GM18951 (cell line): ENCODE measurements at regions not wholly inside any gene's neighbourhood (a gene's known extent, or its start where the extent isn't known, plus 50 kb on each side); places are given as distances from the start of the nearest gene placed in this dataset.

Source experiments
- POLR2A ChIP-seq: IDR thresholded peaks from 4 replicates; pipeline ENCODE4 v1.6.1; 2011; ENCODE audit warnings: mild to moderate bottlenecking; ENCODE audit not compliant: insufficient read length, insufficient read depth; ENCODE audit errors: extremely low read depth
- in situ Hi-C: fragments of 300-500 bp; cut with MboI; formaldehyde crosslinking; loops from one replicate; pipeline ENCODE4 v1.12.0; 2022; ENCODE audit warnings: low sequenced_read_pairs, mixed read lengths, inconsistent platforms; ENCODE audit not compliant: unreplicated experiment

- in situ Hi-C loops, result no loop called here
- no peak for TF ChIP-seq POLR2A
Measured at GRCh38 chr4:10200869-10201268, 84.3 kb upstream of the WDR1 start.

DNA sequence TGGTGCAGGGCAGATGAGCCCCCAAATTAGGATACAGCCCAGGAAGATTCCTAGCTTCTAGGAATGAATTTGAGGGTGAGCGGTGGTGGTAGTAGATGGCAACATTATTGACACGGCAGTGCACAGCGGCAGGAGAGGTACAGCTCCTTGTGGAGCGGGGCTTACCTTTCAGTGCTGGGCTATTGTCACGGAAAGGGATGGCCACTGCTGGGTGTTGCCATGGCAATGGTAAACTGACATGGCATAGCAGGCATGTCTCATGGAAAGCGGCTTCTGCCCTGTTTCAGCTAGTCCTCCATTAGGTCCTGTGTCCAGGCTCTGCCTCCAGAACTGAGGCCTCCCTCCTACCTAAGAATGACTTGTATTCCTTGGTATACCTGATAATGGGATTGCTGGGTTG lies 81.8 kb upstream of the WDR1 start:
- in situ Hi-C loops, result loop anchor here (10.0 kb wide), 1 partner anchor 46 kb away; no protein-coding TSS in a partner anchor
- TF ChIP-seq POLR2A, result no peak

GRCh38 chr4:10197952-10198351 lies 81.4 kb upstream of the WDR1 start:
- in situ Hi-C loops, result loop anchor here (10.0 kb wide), 1 partner anchor 47 kb away; no protein-coding TSS in a partner anchor

GRCh38 chr4:10196191-10196590 lies 79.6 kb upstream of the WDR1 start:
- in situ Hi-C loops, result loop anchor here (10.0 kb wide), 1 partner anchor 49 kb away; no protein-coding TSS in a partner anchor

More at GRCh38 chr4:10197952-10198351, 81.4 kb upstream of the WDR1 start:
- no peak for TF ChIP-seq POLR2A

GRCh38 chr4:10192331-10192730 lies 75.7 kb upstream of the WDR1 start:
- in situ Hi-C loops, result loop anchor here (10.0 kb wide), 1 partner anchor 52 kb away; no protein-coding TSS in a partner anchor
- TF ChIP-seq POLR2A, result no peak

More at GRCh38 chr4:10196191-10196590, 79.6 kb upstream of the WDR1 start:
- no peak for TF ChIP-seq POLR2A

DNA sequence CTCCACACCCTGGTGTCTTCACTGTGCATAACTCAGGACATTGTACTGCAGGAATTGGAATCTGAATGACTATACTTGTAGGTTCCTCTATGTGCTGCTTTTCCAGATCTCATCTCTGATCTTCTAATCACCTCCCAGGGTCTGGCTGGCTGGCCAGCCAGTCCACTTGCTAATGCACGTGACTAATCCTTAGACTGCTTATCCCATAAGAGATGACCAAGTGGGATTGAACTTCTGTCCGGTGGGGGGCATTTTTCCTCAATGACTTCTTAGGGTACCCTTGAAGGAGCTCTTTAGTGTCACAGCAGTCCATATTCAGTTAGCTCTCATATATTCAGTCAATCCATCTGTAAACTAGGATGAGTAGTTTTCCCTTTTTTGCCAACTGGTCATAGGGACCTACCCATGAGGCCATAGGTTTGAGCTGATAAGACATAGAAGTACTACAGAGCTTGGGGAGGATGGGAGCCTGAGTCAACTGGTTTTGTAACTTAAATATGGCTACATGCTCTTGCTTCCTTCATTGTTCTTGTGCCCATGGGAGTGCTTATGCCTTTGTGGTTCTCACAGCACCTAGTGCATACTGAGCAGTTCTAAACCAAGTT lies 71.9 kb upstream of the WDR1 start:
- in situ Hi-C loops, result no loop called here
- no peak for TF ChIP-seq POLR2A

GRCh38 chr4:10186228-10187214 lies 69.9 kb upstream of the WDR1 start:
- in situ Hi-C loops, result no loop called here
- no peak for TF ChIP-seq POLR2A

GRCh38 chr4:10185518-10186227 lies 69.1 kb upstream of the WDR1 start:
- TF ChIP-seq POLR2A, result no peak
- in situ Hi-C loops, result no loop called here

GRCh38 chr4:10184501-10184938 lies 67.9 kb upstream of the WDR1 start:
- in situ Hi-C loops, result no loop called here
- TF ChIP-seq POLR2A, result no peak

DNA sequence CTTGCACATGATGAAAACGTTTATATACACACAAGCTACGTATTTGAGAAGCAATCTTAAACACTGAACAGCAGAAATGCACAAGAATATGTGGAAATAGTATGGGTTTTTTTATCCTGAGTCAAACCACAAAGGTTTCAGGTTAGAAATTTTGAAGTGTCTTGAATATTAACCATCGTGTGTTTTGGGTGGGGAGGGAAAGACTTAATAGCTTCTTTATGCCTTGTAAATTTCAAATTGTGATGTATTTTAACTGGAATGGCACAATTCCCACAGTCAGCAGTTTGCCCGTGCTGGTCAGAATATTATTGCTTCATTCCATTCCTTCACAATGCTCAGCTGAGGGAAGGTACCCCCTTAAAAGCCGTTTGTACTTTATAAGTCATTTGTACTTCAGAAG lies 67.4 kb upstream of the WDR1 start:
- in situ Hi-C loops, result no loop called here
- TF ChIP-seq POLR2A, result no peak

DNA sequence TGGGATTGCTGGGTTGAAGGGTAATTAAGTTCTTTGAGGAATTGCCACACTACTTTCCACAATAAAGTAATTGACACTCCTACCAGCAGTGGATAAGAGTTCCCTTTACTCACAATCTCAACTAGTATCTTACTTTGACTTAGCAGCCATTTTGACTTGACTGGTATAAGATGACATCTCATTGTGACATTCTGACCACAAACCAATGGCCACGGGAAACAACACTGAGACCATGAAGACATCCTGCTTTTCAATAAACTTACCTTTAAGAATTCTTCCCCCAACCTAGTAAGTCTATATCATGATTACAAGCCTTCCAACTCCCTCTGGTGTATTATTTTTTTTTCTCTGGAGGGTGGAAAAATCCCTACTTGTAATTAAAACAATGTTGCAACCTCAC lies 66.9 kb upstream of the WDR1 start:
- TF ChIP-seq POLR2A, result no peak
- in situ Hi-C loops, result no loop called here

GRCh38 chr4:10182446-10183424 lies 66.1 kb upstream of the WDR1 start:
- TF ChIP-seq POLR2A, result no peak
- in situ Hi-C loops, result no loop called here
